Endodermal cell (in vitro differentiated cells): ENCODE measurements at regions not wholly inside any gene's neighbourhood (a gene's known extent, or its start where the extent isn't known, plus 50 kb on each side); places are given as distances from the start of the nearest gene placed in this dataset.

Experiments used
- DNase-seq: peaks from one replicate; pipeline ENCODE4 v3.0.0-alpha.2; 2017
- H3K27ac ChIP-seq: 2 replicates; pipeline ENCODE4 v1.5.1; 2013; ENCODE audit warnings: mild to moderate bottlenecking, low read depth, low read length, moderate library complexity
- H3K27me3 ChIP-seq: 2 replicates; pipeline ENCODE4 v1.6.1; 2013; ENCODE audit warnings: mild to moderate bottlenecking, low read length, moderate library complexity; ENCODE audit not compliant: insufficient read depth, control insufficient read depth, poor library complexity, severe bottlenecking
- H3K36me3 ChIP-seq: 2 replicates; pipeline ENCODE4 v1.7.0; 2013; ENCODE audit warnings: mild to moderate bottlenecking, low read length, moderate library complexity; ENCODE audit not compliant: control insufficient read depth, insufficient read depth
- H3K4me1 ChIP-seq: one replicate; pipeline ENCODE4 v1.7.0; 2013; ENCODE audit warnings: low read length; ENCODE audit not compliant: control insufficient read depth, insufficient read depth
- H3K4me3 ChIP-seq: 2 replicates; pipeline ENCODE4 v1.5.1; 2013; ENCODE audit warnings: mild to moderate bottlenecking, low read length, moderate library complexity
- H3K9ac ChIP-seq: 2 replicates; pipeline ENCODE4 v1.6.1; 2013; ENCODE audit warnings: mild to moderate bottlenecking, low read length, moderate library complexity; ENCODE audit not compliant: poor library complexity, severe bottlenecking; ENCODE audit errors: extremely low read depth
- H3K9me3 ChIP-seq: 2 replicates; pipeline ENCODE4 v1.6.1; 2013; ENCODE audit warnings: mild to moderate bottlenecking, low read length, moderate library complexity; ENCODE audit not compliant: control insufficient read depth
- H3K27ac Mint-ChIP-seq: 2 replicates; pipeline ENCODE4 v1.8.0; 2020; ENCODE audit warnings: mixed read lengths
- H3K27me3 Mint-ChIP-seq: 2 replicates; pipeline ENCODE4 v1.8.0; 2021; ENCODE audit warnings: mild to moderate bottlenecking, mixed read lengths; ENCODE audit not compliant: insufficient read depth
- H3K36me3 Mint-ChIP-seq: 2 replicates; pipeline ENCODE4 v1.8.0; 2020; ENCODE audit warnings: low read depth, mixed read lengths
- H3K4me1 Mint-ChIP-seq: 2 replicates; pipeline ENCODE4 v1.8.0; 2020; ENCODE audit warnings: mixed read lengths
- H3K4me3 Mint-ChIP-seq: 2 replicates; pipeline ENCODE4 v1.8.0; 2020; ENCODE audit warnings: mild to moderate bottlenecking, moderate library complexity, mixed read lengths
- H3K9me3 Mint-ChIP-seq: 2 replicates; pipeline ENCODE4 v1.8.0; 2020; ENCODE audit warnings: mild to moderate bottlenecking, mixed read lengths
- CTCF ChIP-seq: fragments of 200-600 bp; sonication (generic); conservative IDR thresholded peaks from 2 replicates; pipeline ENCODE4 v1.5.0; 2021; ENCODE audit warnings: antibody characterized with exemption, mild to moderate bottlenecking
- WGBS, 2 experiments: methylation state at CpG; one replicate each; pipeline versions ENCODE4 v1.1.5 to v1.1.7; 2013; ENCODE audit warnings: missing lambda C conversion rate in 2 of 2, mixed read lengths in 1 of 2; ENCODE audit not compliant: insufficient coverage in 1 of 2, insufficient read length in 1 of 2; 5-methylcytosine and 5-hydroxymethylcytosine counted together

- H3K4me3 ChIP-seq, result no peak overlapping the region
- DNase-seq, result no peak
- Mint-ChIP-seq H3K4me3 (no peak overlapping the region), H3K27ac (no peak overlapping the region), H3K4me1 (peaks cover 14% of the 10 kb centered on the region), H3K27me3 (no peaks in the 10 kb centered on the region), H3K36me3 (no peaks in the 10 kb centered on the region), H3K9me3 (no peaks in the 10 kb centered on the region)
- peaks cover 3% of the 10 kb centered on the region for H3K4me1 ChIP-seq
- no peak for TF ChIP-seq CTCF
- H3K36me3 ChIP-seq, result no peaks in the 10 kb centered on the region
- no peak overlapping the region for H3K27ac ChIP-seq
- H3K9me3 ChIP-seq, result no peaks in the 10 kb centered on the region
- H3K9ac ChIP-seq, result no peak overlapping the region
- 88% methylated on average over 9 of the region's 9 CpGs for WGBS, 2 experiments
- no peaks in the 10 kb centered on the region for H3K27me3 ChIP-seq
These were observed 135.1 kb upstream of the PIK3R1 start for GRCh38 chr5:68080282-68081050.

GRCh38 chr5:68077349-68077894, 138.1 kb upstream of the PIK3R1 start:
- no peak overlapping the region for H3K4me3 Mint-ChIP-seq
- H3K27me3 Mint-ChIP-seq, result no peaks in the 10 kb centered on the region
- Histone ChIP-seq H3K9me3 (no peaks in the 10 kb centered on the region), H3K36me3 (no peaks in the 10 kb centered on the region), H3K4me3 (no peak overlapping the region), H3K9ac (no peak overlapping the region), H3K27me3 (no peaks in the 10 kb centered on the region), H3K4me1 (peaks cover 3% of the 10 kb centered on the region), H3K27ac (no peak overlapping the region)
- WGBS, 2 experiments, result 94 to 96% methylated on average over 6 of the region's 6 CpGs
- DNase-seq, result no peak
- no peaks in the 10 kb centered on the region for H3K36me3 Mint-ChIP-seq
- no peaks in the 10 kb centered on the region for H3K9me3 Mint-ChIP-seq
- H3K27ac Mint-ChIP-seq, result no peak overlapping the region
- peaks cover 14% of the 10 kb centered on the region for H3K4me1 Mint-ChIP-seq
- no peak for TF ChIP-seq CTCF

- H3K9me3 Mint-ChIP-seq, result no peaks in the 10 kb centered on the region
- Histone ChIP-seq H3K27ac (no peak overlapping the region), H3K9ac (no peak overlapping the region), H3K4me1 (peaks cover 3% of the 10 kb centered on the region), H3K9me3 (no peaks in the 10 kb centered on the region), H3K4me3 (no peak overlapping the region), H3K36me3 (no peaks in the 10 kb centered on the region), H3K27me3 (no peaks in the 10 kb centered on the region)
- DNase-seq, result peak; percentile 58
- peak; percentile 50 for TF ChIP-seq CTCF
- H3K27ac Mint-ChIP-seq, result no peak overlapping the region
- peaks cover 14% of the 10 kb centered on the region for H3K4me1 Mint-ChIP-seq
- H3K36me3 Mint-ChIP-seq, result no peaks in the 10 kb centered on the region
- no peaks in the 10 kb centered on the region for H3K27me3 Mint-ChIP-seq
- no peak overlapping the region for H3K4me3 Mint-ChIP-seq
- 80 to 90% methylated on average over 1 of the region's 1 CpG for WGBS, 2 experiments
These were observed 140.9 kb upstream of the PIK3R1 start for GRCh38 chr5:68074633-68075032.
